ENCODE measurements at regions not wholly inside any gene's neighbourhood (a gene's known extent, or its start where the extent isn't known, plus 50 kb on each side); places are given as distances from the start of the nearest gene placed in this dataset.

DNA sequence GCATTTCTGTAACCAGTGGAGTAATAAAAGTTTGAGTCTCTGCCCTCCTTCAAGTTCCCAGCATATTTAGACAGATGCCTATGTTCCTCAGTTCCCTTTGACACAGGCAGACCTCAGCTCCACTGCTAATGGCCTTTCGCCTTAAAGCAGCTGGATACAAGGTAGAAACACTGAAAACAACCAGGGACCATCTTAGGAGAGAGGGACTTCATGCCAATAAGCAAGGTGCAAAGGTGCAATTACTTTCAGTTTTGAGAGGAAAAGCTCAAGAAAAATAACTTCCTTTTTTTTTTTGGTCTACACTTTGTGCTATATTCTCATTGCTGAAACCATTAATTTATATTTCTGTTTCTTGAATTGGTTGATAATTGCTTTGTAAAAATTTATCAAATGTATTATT lies 781.9 kb upstream of the GALNTL6 start:
- H3K4me1 ChIP-seq = no peaks in the 10 kb centered on the region
- no peaks in the 10 kb centered on the region for H3K9me3 ChIP-seq
- no peaks in the 10 kb centered on the region for H3K27me3 ChIP-seq
- no peaks in the 10 kb centered on the region for H3K36me3 ChIP-seq (ENCODE audit: low read depth, missing control alignments)
- intact Hi-C loops (cut with DNase I; ENCODE audit: low total_unique reads) = no loop called here
- no peak overlapping the region for H3K27ac ChIP-seq
- DNase-seq = no peak
- H3K4me3 ChIP-seq = no peak overlapping the region
- no peak for TF ChIP-seq POLR2A (IDR thresholded peaks at IDR 0.05)
- TF ChIP-seq, protein P1, sequence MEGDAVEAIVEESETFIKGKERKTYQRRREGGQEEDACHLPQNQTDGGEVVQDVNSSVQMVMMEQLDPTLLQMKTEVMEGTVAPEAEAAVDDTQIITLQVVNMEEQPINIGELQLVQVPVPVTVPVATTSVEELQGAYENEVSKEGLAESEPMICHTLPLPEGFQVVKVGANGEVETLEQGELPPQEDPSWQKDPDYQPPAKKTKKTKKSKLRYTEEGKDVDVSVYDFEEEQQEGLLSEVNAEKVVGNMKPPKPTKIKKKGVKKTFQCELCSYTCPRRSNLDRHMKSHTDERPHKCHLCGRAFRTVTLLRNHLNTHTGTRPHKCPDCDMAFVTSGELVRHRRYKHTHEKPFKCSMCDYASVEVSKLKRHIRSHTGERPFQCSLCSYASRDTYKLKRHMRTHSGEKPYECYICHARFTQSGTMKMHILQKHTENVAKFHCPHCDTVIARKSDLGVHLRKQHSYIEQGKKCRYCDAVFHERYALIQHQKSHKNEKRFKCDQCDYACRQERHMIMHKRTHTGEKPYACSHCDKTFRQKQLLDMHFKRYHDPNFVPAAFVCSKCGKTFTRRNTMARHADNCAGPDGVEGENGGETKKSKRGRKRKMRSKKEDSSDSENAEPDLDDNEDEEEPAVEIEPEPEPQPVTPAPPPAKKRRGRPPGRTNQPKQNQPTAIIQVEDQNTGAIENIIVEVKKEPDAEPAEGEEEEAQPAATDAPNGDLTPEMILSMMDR (IDR thresholded peaks at IDR 0.05) = no peak
- WGBS, 2 donors = 88 to 100% methylated on average over 1 of the region's 1 CpG

DNA sequence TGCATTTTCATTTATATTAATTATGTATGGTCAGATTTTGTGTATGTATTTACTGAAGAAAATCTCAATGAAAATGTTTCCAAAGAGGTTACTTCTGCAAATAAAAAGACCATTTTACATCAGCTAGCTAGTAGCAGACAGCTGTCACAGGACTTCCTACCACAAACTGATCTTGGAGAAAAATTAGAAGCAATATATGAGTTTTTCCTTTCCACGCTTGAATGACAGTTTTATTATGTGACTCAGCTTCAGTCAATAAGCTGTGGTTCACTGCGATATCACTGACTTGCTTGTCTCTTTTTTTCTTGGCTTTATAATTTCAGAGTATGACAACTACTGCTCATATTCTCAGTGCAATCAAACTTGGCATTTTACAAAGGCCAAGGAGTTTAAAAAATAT lies 787.4 kb upstream of the GALNTL6 start:
- no peaks in the 10 kb centered on the region for H3K36me3 ChIP-seq (ENCODE audit: low read depth, missing control alignments)
- H3K4me3 ChIP-seq = no peak overlapping the region
- WGBS, 2 donors = 80 to 85% methylated on average over 2 of the region's 2 CpGs
- intact Hi-C loops (cut with DNase I; ENCODE audit: low total_unique reads) = no loop called here
- no peak for DNase-seq
- H3K9me3 ChIP-seq = no peaks in the 10 kb centered on the region
- no peaks in the 10 kb centered on the region for H3K4me1 ChIP-seq
- H3K27ac ChIP-seq = no peak overlapping the region
- no peaks in the 10 kb centered on the region for H3K27me3 ChIP-seq
- TF ChIP-seq POLR2A (IDR thresholded peaks at IDR 0.05) = no peak
- TF ChIP-seq, protein P1 (IDR thresholded peaks at IDR 0.05) = no peak

DNA sequence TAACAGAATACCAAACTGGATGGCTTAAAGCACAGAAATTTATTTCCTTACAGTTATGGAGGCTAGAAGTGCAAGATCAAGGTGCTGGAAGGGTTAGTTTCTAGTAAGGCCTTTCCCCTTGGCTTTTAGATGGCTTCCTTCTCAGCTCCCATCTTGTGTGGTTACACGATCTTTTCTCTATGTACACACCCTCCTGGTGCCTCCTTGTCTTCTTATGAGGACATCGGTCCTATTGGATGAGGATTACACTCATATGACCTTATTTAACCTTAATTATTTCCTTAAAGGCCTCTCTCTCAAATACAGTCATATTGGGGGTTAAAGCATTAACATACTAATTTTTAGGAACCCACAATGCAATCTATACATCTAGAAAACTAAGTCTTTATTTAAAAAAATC lies 787.9 kb upstream of the GALNTL6 start:
- TF ChIP-seq POLR2A (IDR thresholded peaks at IDR 0.05) = no peak
- TF ChIP-seq, protein P1 (IDR thresholded peaks at IDR 0.05) = no peak
- no peak overlapping the region for H3K4me3 ChIP-seq
- no peaks in the 10 kb centered on the region for H3K36me3 ChIP-seq (ENCODE audit: low read depth, missing control alignments)
- H3K4me1 ChIP-seq = no peaks in the 10 kb centered on the region
- no peak overlapping the region for H3K27ac ChIP-seq
- WGBS, 2 donors = 68 to 86% methylated on average over 2 of the region's 2 CpGs
- no peaks in the 10 kb centered on the region for H3K27me3 ChIP-seq
- no peak for DNase-seq
- H3K9me3 ChIP-seq = no peaks in the 10 kb centered on the region
- intact Hi-C loops (cut with DNase I; ENCODE audit: low total_unique reads) = no loop called here

DNA sequence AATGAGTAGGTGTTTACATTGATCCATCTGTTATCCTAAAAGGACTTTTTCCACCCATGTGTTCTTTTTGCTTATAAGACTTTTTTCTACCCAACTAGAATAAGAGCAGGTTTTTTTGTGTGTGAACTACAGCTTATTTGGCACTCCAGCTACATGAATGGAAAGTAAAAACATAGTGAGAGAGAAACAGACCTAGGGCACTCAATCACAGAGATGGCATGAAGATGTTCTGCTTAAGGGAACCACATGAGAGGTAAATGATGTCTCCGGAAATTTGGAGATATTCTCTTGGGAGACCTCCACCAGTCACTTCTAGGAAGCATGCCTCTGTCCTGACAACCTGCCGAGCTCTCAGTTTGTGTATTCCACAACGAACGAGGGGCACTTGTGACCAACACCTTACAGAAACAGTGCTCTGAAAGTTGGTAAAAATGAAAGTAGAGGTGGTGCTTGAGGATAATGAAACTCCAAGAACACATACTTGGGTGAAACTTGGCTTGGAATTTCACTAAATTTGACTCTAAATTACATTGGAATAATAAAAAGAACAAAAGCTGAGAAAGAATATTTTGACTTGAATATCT lies 788.4 kb upstream of the GALNTL6 start:
- H3K9me3 ChIP-seq = no peaks in the 10 kb centered on the region
- H3K4me3 ChIP-seq = no peak overlapping the region
- H3K4me1 ChIP-seq = no peaks in the 10 kb centered on the region
- TF ChIP-seq, protein P1 (IDR thresholded peaks at IDR 0.05) = no peak
- no peak for TF ChIP-seq POLR2A (IDR thresholded peaks at IDR 0.05)
- DNase-seq = no peak
- no peaks in the 10 kb centered on the region for H3K36me3 ChIP-seq (ENCODE audit: low read depth, missing control alignments)
- no peaks in the 10 kb centered on the region for H3K27me3 ChIP-seq
- intact Hi-C loops (cut with DNase I; ENCODE audit: low total_unique reads) = no loop called here
- H3K27ac ChIP-seq = no peak overlapping the region
- 80 to 85% methylated on average over 4 of the region's 4 CpGs for WGBS, 2 donors

DNA sequence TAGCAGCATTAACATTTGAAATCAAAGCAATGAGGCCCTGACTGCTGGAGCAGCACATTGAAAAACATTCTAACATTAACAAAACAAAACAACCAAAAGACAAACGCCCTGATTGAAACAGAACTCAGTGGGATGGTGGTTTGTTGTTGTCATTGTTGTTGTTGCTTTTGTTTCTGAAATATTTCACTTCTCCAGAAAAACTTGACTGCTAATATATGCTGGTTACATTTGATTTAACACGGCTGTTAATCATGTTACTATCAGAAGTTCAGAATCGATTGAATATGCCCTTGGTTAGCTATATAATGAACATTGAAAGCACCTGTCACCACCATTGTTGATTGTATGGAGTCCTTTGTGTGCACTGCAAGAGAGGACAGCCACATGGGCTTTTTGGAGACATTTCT lies 790.4 kb upstream of the GALNTL6 start:
- Histone ChIP-seq H3K27me3 (no peaks in the 10 kb centered on the region), H3K9me3 (no peaks in the 10 kb centered on the region), H3K4me3 (no peak overlapping the region), H3K36me3 (ENCODE audit: low read depth, missing control alignments) (no peaks in the 10 kb centered on the region), H3K27ac (no peak overlapping the region), H3K4me1 (no peaks in the 10 kb centered on the region)
- DNase-seq = no peak
- WGBS, 2 donors = 61 to 63% methylated on average over 3 of the region's 3 CpGs
- TF ChIP-seq, protein P1 (IDR thresholded peaks at IDR 0.05) = no peak
- intact Hi-C loops (cut with DNase I; ENCODE audit: low total_unique reads) = no loop called here

Measured in testis (tissue), 2 donors.